Neuronal stem cell (in vitro differentiated cells): ENCODE measurements at regions not wholly inside any gene's neighbourhood (a gene's known extent, or its start where the extent isn't known, plus 50 kb on each side); places are given as distances from the start of the nearest gene placed in this dataset.
A peak's percentile ranks its signal among the peaks of the same experiment; 100 is the strongest.
"Not testable (repeated sequence)": the region's sequence is repeated elsewhere in the genome, so short reads cannot be mapped to it uniquely, and the experiment has no call there.

Experiments
- DNase-seq: peaks from one replicate; pipeline ENCODE4 v3.0.0-alpha.2; 2013; ENCODE audit warnings: low spot score
- H2AFZ ChIP-seq: one replicate; pipeline ENCODE4 v1.6.1; 2013; ENCODE audit warnings: mild to moderate bottlenecking, low read length, inconsistent platforms
- H2AK5ac ChIP-seq: 2 replicates; pipeline ENCODE4 v1.6.1; 2013; ENCODE audit warnings: low read depth, mild to moderate bottlenecking, inconsistent platforms, low read length, moderate library complexity, mixed read lengths
- H2BK120ac ChIP-seq: 2 replicates; pipeline ENCODE4 v1.6.1; 2013; ENCODE audit warnings: low read depth, mild to moderate bottlenecking, inconsistent platforms, low read length, moderate library complexity, mixed read lengths
- H2BK12ac ChIP-seq: one replicate; pipeline ENCODE4 v1.6.1; 2013; ENCODE audit warnings: low read length, inconsistent platforms
- H2BK15ac ChIP-seq: 2 replicates; pipeline ENCODE4 v1.6.1; 2013; ENCODE audit warnings: mild to moderate bottlenecking, low read length, inconsistent platforms, mixed read lengths
- H2BK5ac ChIP-seq: one replicate; pipeline ENCODE4 v1.6.1; 2013; ENCODE audit warnings: inconsistent platforms, mild to moderate bottlenecking, low read length, moderate library complexity
- H3K14ac ChIP-seq: one replicate; pipeline ENCODE4 v1.6.1; 2013; ENCODE audit warnings: low read length, inconsistent platforms
- H3K18ac ChIP-seq: 2 replicates; pipeline ENCODE4 v1.6.1; 2013; ENCODE audit warnings: low read length, inconsistent platforms
- H3K23ac ChIP-seq: 2 replicates; pipeline ENCODE4 v1.6.1; 2013; ENCODE audit warnings: low read depth, mild to moderate bottlenecking, mixed read lengths, low read length, inconsistent platforms; ENCODE audit not compliant: poor library complexity
- H3K27ac ChIP-seq: replicated peaks from 3 replicates; pipeline ENCODE4 v1.5.1; 2013; ENCODE audit warnings: low read length, inconsistent platforms
- H3K27me3 ChIP-seq, 3 experiments: 2 replicates each; pipeline ENCODE4 v1.6.1; 2013; ENCODE audit warnings: low read length in 3 of 3, mild to moderate bottlenecking in 2 of 3, inconsistent platforms in 1 of 3, low read depth in 1 of 3, mixed read lengths in 1 of 3, moderate library complexity in 1 of 3; ENCODE audit not compliant: control insufficient read depth in 3 of 3, insufficient read depth in 3 of 3
- H3K36me3 ChIP-seq, 2 donors: replicated peaks in 1 of 2; 2 replicates each; pipeline ENCODE4 v1.6.1; 2013; ENCODE audit warnings: low read length in 2 of 2; ENCODE audit not compliant: control insufficient read depth in 2 of 2, insufficient read depth in 2 of 2
- H3K4ac ChIP-seq: 2 replicates; pipeline ENCODE4 v1.6.1; 2013; ENCODE audit warnings: inconsistent platforms, mild to moderate bottlenecking, low read length, moderate library complexity
- H3K4me1 ChIP-seq, 2 donors: 1 replicate in 1 of 2; 2 replicates in 1 of 2; pipeline ENCODE4 v1.6.1; 2013; ENCODE audit warnings: low read length in 2 of 2, low read depth in 1 of 2; ENCODE audit not compliant: control insufficient read depth in 2 of 2, insufficient read depth in 1 of 2
- H3K4me2 ChIP-seq: one replicate; pipeline ENCODE4 v1.6.1; 2013; ENCODE audit warnings: mild to moderate bottlenecking, low read length, inconsistent platforms; ENCODE audit not compliant: insufficient read depth, poor library complexity, severe bottlenecking
- H3K4me3 ChIP-seq, 2 donors: 2 replicates each; pipeline ENCODE4 v1.5.1; 2013; ENCODE audit warnings: low read length in 2 of 2, mild to moderate bottlenecking in 2 of 2, inconsistent platforms in 1 of 2, moderate library complexity in 1 of 2
- H3K79me1 ChIP-seq: one replicate; pipeline ENCODE4 v1.6.1; 2013; ENCODE audit warnings: low read depth, mild to moderate bottlenecking, inconsistent platforms, low read length, moderate library complexity
- H3K9ac ChIP-seq: one replicate; pipeline ENCODE4 v1.6.1; 2013; ENCODE audit warnings: mild to moderate bottlenecking, low read depth, low read length, inconsistent platforms; ENCODE audit not compliant: poor library complexity
- H3K9me3 ChIP-seq, 2 donors: replicated peaks in 1 of 2; 2 replicates each; pipeline versions ENCODE3 to v1.6.1; 2013; ENCODE audit warnings: low read length in 2 of 2, mild to moderate bottlenecking in 2 of 2, inconsistent platforms in 1 of 2, low read depth in 1 of 2, mixed read lengths in 1 of 2, moderate library complexity in 1 of 2; ENCODE audit not compliant: control insufficient read depth in 2 of 2, insufficient read depth in 1 of 2
- H4K8ac ChIP-seq: one replicate; pipeline ENCODE4 v1.6.1; 2013; ENCODE audit warnings: low read depth, mild to moderate bottlenecking, inconsistent platforms, low read length, moderate library complexity
- H4K91ac ChIP-seq: one replicate; pipeline ENCODE4 v1.6.1; 2013; ENCODE audit warnings: low read length, low read depth, mild to moderate bottlenecking, inconsistent platforms; ENCODE audit not compliant: poor library complexity
- WGBS, 2 donors: extraction: QIAGEN DNeasy Blood & Tissue Kit; methylation state at CpG; one replicate each; pipeline ENCODE4 v1.1.7; 2013; ENCODE audit warnings: missing lambda C conversion rate in 2 of 2, mixed read lengths in 1 of 2; ENCODE audit not compliant: insufficient read length in 2 of 2, insufficient replicate concordance in 1 of 2; ENCODE audit errors: extremely low coverage in 2 of 2; 5-methylcytosine and 5-hydroxymethylcytosine counted together

DNA sequence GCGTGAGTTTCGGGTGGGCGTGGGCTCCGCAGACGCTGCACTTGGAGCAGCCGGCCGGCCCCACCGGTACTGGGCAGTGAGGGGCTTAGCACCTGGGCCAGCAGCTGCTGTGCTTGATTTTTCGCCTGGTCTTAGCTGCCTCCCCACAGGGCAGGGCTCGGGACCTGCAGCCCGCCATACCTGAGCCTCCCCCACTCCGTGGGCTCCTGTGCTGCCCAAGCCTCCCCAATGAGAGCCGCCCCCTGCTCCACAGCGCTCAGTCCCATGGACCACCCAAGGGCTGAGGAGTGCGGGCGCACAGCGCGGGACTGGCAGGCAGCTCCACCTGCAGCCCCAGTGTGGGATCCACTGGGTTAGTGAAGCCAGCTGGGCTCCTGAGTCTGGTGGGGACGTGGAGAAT lies 546.7 kb upstream of the ROBO1 start:
- not testable (repeated sequence) for H3K4me3 ChIP-seq, H3K4ac ChIP-seq, H2BK15ac ChIP-seq, H2AFZ ChIP-seq, H3K36me3 ChIP-seq, H3K27me3 ChIP-seq, H4K8ac ChIP-seq, H3K4me1 ChIP-seq, H3K4me2 ChIP-seq, H4K91ac ChIP-seq, H3K18ac ChIP-seq, H3K14ac ChIP-seq, H3K23ac ChIP-seq, H3K79me1 ChIP-seq, H3K9ac ChIP-seq, H2AK5ac ChIP-seq, H2BK12ac ChIP-seq, H3K9me3 ChIP-seq, H3K27ac ChIP-seq, H2BK5ac ChIP-seq, H2BK120ac ChIP-seq, DNase-seq
- WGBS, 2 donors = no CpG with 5 or more reads among the region's 19 CpGs

DNA sequence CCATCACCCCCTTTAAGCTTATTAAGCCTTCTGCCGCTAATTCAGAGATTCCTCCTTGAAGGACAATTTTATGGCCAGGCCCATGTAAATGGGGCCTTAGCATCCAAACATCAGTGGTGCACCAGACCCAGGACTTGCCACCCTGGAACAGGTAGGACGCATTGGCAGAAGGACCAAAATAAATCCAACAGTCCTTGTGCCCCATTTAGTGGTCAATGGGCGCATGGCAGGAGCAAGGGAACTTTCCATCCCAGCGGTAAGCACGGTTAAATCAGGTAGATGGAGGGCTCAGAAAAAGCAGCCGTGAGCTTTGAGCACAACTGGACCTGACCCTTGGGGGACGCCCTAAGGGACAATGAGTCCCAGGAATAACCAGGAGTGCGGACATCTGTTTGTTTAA lies 540.8 kb upstream of the ROBO1 start:
- Histone ChIP-seq H4K8ac (no peak overlapping the region), H3K79me1 (no peaks in the 10 kb centered on the region), H3K9me3 (no peaks in the 10 kb centered on the region), H2BK5ac (no peak overlapping the region), H3K27me3 (no peaks in the 10 kb centered on the region), H3K4me1 (no peaks in the 10 kb centered on the region), H3K14ac (no peak overlapping the region), H3K18ac (no peak overlapping the region), H4K91ac (no peak overlapping the region), H3K4me3 (peak overlapping the region in 1 of 2 donors; percentile 9), H2AFZ (no peak overlapping the region), H3K4ac (no peak overlapping the region), H2BK15ac (no peak overlapping the region), H2BK120ac (no peak overlapping the region), H3K4me2 (no peak overlapping the region), H3K36me3 (no peaks in the 10 kb centered on the region), H3K27ac (no peak overlapping the region), H2BK12ac (no peak overlapping the region), H2AK5ac (no peak overlapping the region), H3K23ac (no peak overlapping the region), H3K9ac (no peak overlapping the region)
- WGBS, 2 donors = no CpG with 5 or more reads among the region's 8 CpGs
- DNase-seq = no peak

DNA sequence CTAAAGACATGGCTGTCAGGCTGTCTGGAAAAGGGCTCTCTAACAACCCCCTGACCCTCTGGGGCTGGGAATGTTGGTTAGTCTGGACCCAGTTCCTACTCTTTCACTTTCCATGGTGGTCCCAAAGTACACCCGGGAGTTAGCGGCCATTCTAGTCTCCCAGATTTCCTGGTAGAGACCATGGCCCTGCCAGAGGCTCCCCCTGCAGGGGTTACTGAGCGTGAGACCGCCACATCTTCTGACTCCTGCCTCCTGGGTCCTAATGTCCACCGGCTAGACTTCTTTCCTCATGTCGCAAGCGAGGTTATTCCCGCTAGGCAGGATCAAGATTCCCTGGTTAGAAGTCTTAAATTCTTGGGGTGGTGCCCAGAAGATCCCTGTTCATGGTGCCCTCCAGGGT lies 540.0 kb upstream of the ROBO1 start:
- Histone ChIP-seq H2AK5ac (no peak overlapping the region), H3K18ac (no peak overlapping the region), H3K79me1 (no peaks in the 10 kb centered on the region), H3K9ac (no peak overlapping the region), H3K4me1 (no peaks in the 10 kb centered on the region), H3K9me3 (no peaks in the 10 kb centered on the region), H3K27me3 (no peaks in the 10 kb centered on the region), H2BK120ac (no peak overlapping the region), H3K14ac (no peak overlapping the region), H2AFZ (no peak overlapping the region), H3K4me3 (no peak overlapping the region), H3K36me3 (no peaks in the 10 kb centered on the region), H3K4me2 (no peak overlapping the region), H3K27ac (no peak overlapping the region), H3K23ac (no peak overlapping the region), H4K8ac (no peak overlapping the region), H4K91ac (no peak overlapping the region), H2BK5ac (no peak overlapping the region), H2BK15ac (no peak overlapping the region), H2BK12ac (no peak overlapping the region), H3K4ac (no peak overlapping the region)
- no peak for DNase-seq
- WGBS, 2 donors = no CpG with 5 or more reads among the region's 8 CpGs

DNA sequence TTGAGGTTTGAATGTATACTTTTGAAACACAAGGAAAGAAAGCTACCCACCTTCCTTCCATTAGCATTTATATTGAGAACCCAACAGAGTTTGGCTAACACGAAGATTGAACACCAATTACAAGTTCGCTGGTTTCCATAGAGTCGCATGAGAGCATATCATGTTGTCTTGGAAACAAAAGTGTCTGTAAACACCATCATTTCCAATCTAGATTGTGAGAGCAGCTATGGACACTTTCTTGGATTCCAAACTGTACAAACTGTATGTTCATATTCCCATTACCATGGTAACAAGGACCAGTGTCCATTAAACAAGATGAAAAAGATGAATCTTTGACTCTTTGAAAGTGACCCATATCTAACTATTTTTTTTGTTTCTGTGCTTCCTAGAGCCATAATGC lies 529.9 kb upstream of the ROBO1 start:
- Histone ChIP-seq H3K4me1 (no peaks in the 10 kb centered on the region), H3K18ac (no peak overlapping the region), H3K9me3 (no peaks in the 10 kb centered on the region), H2BK12ac (no peak overlapping the region), H3K4ac (no peak overlapping the region), H4K91ac (no peak overlapping the region), H2BK15ac (no peak overlapping the region), H3K14ac (no peak overlapping the region), H4K8ac (no peak overlapping the region), H2BK120ac (no peak overlapping the region), H3K27me3 (no peaks in the 10 kb centered on the region), H3K79me1 (no peaks in the 10 kb centered on the region), H3K9ac (no peak overlapping the region), H2BK5ac (no peak overlapping the region), H3K36me3 (no peaks in the 10 kb centered on the region), H3K27ac (no peak overlapping the region), H2AK5ac (no peak overlapping the region), H3K4me3 (no peak overlapping the region), H3K23ac (no peak overlapping the region), H3K4me2 (no peak overlapping the region), H2AFZ (no peak overlapping the region)
- DNase-seq = no peak
- WGBS, 2 donors = no CpG with 5 or more reads among the region's 3 CpGs
